ACHN (cell line): ENCODE measurements at regions not wholly inside any gene's neighbourhood (a gene's known extent, or its start where the extent isn't known, plus 50 kb on each side); places are given as distances from the start of the nearest gene placed in this dataset.

Experiments used
- DNase-seq: peaks from one replicate; pipeline ENCODE4 v3.0.0-alpha.2; 2015
- in situ Hi-C: cut with HindIII; loops from 2 replicates; pipeline ENCODE4 v1.10.0; 2017; ENCODE audit warnings: low sequenced_read_pairs, low pct_ligation_motif_present, low pct_unique_long_range_greater_than_20kb

GRCh38 chr6:148082044-148082443 lies 260.6 kb upstream of the SASH1 start:
- in situ Hi-C loops, result no loop called here
- no peak for DNase-seq

GRCh38 chr6:148082696-148083095 lies 259.9 kb upstream of the SASH1 start:
- in situ Hi-C loops, result no loop called here

GRCh38 chr6:148085631-148086331 lies 256.9 kb upstream of the SASH1 start:
- in situ Hi-C loops, result no loop called here
- no peak for DNase-seq

More at GRCh38 chr6:148082696-148083095, 259.9 kb upstream of the SASH1 start:
- no peak for DNase-seq

GRCh38 chr6:148086386-148086785 lies 256.3 kb upstream of the SASH1 start:
- no peak for DNase-seq
- in situ Hi-C loops, result no loop called here

GRCh38 chr6:148086843-148087242 lies 255.8 kb upstream of the SASH1 start:
- DNase-seq, result no peak
- in situ Hi-C loops, result no loop called here

- in situ Hi-C loops, result no loop called here
- no peak for DNase-seq
These were observed 255.0 kb upstream of the SASH1 start for GRCh38 chr6:148087659-148088058.

- in situ Hi-C loops, result no loop called here
- DNase-seq, result no peak
These were observed 252.3 kb upstream of the SASH1 start for GRCh38 chr6:148090326-148090725.

GRCh38 chr6:148091394-148091793 lies 251.2 kb upstream of the SASH1 start:
- DNase-seq, result no peak
- in situ Hi-C loops, result no loop called here

- in situ Hi-C loops, result no loop called here
- DNase-seq, result no peak
These were observed 239.2 kb upstream of the SASH1 start for GRCh38 chr6:148103436-148103835.

GRCh38 chr6:148104131-148104530 lies 238.5 kb upstream of the SASH1 start:
- in situ Hi-C loops, result no loop called here
- DNase-seq, result no peak

- DNase-seq, result no peak
- in situ Hi-C loops, result no loop called here
These were observed 236.9 kb upstream of the SASH1 start for GRCh38 chr6:148105695-148106094.

GRCh38 chr6:148107911-148108310 lies 234.7 kb upstream of the SASH1 start:
- in situ Hi-C loops, result no loop called here
- DNase-seq, result no peak

- DNase-seq, result no peak
- in situ Hi-C loops, result no loop called here
These were observed 232.9 kb upstream of the SASH1 start for GRCh38 chr6:148109732-148110131.

GRCh38 chr6:148110925-148111324 lies 231.7 kb upstream of the SASH1 start:
- in situ Hi-C loops, result no loop called here
- DNase-seq, result no peak

- in situ Hi-C loops, result no loop called here
- no peak for DNase-seq
These were observed 229.8 kb upstream of the SASH1 start for GRCh38 chr6:148112851-148113319.

GRCh38 chr6:148116001-148116400 lies 226.6 kb upstream of the SASH1 start:
- in situ Hi-C loops, result no loop called here
- no peak for DNase-seq

GRCh38 chr6:148118244-148118643 lies 224.4 kb upstream of the SASH1 start:
- no peak for DNase-seq
- in situ Hi-C loops, result no loop called here

GRCh38 chr6:148128014-148128730 lies 214.5 kb upstream of the SASH1 start:
- in situ Hi-C loops, result no loop called here
- DNase-seq, result no peak

GRCh38 chr6:148134592-148134991 lies 208.0 kb upstream of the SASH1 start:
- in situ Hi-C loops, result no loop called here

GRCh38 chr6:148136586-148136985 lies 206.1 kb upstream of the SASH1 start:
- no peak for DNase-seq
- in situ Hi-C loops, result no loop called here

More at GRCh38 chr6:148134592-148134991, 208.0 kb upstream of the SASH1 start:
- DNase-seq, result no peak
